ENCODE measurements at regions not wholly inside any gene's neighbourhood (a gene's known extent, or its start where the extent isn't known, plus 50 kb on each side); places are given as distances from the start of the nearest gene placed in this dataset.

DNA sequence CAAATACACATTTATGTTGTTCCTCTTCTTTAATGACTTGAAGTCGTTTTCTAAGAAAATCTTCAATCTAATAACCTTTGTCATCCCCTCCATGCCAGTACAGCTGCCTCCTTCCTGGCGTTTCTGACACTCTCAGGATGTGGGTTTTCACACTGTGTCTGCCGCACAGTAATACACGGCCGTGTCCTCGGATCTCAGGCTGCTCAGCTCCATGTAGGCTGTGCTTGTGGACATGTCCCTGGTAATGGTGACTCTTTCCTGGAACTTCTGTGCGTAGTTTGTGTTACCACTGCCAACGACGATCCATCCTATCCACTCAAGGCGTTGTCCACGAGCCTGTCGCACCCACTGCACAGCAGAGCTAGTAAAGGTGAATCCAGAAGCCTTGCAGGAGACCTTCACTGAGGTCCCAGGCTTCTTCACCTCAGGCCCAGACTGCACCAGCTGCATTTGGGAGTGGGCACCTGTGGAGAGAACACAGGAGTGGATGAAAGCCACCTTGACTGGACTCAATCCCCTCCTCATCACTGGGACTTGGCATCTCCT is 1095.9 kb downstream of the TMEM121 start:
- TF ChIP-seq, protein P1, sequence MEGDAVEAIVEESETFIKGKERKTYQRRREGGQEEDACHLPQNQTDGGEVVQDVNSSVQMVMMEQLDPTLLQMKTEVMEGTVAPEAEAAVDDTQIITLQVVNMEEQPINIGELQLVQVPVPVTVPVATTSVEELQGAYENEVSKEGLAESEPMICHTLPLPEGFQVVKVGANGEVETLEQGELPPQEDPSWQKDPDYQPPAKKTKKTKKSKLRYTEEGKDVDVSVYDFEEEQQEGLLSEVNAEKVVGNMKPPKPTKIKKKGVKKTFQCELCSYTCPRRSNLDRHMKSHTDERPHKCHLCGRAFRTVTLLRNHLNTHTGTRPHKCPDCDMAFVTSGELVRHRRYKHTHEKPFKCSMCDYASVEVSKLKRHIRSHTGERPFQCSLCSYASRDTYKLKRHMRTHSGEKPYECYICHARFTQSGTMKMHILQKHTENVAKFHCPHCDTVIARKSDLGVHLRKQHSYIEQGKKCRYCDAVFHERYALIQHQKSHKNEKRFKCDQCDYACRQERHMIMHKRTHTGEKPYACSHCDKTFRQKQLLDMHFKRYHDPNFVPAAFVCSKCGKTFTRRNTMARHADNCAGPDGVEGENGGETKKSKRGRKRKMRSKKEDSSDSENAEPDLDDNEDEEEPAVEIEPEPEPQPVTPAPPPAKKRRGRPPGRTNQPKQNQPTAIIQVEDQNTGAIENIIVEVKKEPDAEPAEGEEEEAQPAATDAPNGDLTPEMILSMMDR (IDR thresholded peaks at IDR 0.05): no peak
- no peak for TF ChIP-seq POLR2A (IDR thresholded peaks at IDR 0.05)

Measured in testis (tissue), 2 donors.